ENCODE measurements at regions not wholly inside any gene's neighbourhood (a gene's known extent, or its start where the extent isn't known, plus 50 kb on each side); places are given as distances from the start of the nearest gene placed in this dataset.

DNA sequence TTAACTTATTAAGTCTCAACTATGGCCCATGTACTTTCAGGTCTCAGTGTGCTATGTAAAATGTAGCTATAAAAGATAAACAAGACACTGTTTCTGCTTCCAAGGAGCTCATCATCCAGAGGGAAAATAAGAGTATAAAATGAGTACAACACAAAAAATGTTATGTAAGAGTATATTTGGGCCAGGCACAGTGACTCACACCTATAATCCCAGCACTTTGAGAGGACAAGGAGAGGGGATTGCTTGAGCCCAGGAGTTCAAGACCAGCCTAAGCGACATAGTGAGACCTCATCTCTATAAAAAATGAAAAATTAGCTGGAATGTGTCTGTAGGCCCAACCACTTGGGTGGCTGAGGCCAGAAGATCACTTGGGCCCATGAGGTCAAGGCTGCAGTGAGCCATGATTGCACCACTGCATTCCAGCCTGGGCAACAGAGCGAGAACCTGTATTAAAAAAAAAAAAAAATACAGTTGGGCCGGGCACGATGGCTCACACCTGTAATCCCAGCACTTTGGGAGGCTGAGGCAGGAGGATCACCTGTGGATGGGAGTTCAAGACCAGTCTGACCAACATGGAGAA is 124.0 kb downstream of the EDN1 start:
- TF ChIP-seq, protein P1, sequence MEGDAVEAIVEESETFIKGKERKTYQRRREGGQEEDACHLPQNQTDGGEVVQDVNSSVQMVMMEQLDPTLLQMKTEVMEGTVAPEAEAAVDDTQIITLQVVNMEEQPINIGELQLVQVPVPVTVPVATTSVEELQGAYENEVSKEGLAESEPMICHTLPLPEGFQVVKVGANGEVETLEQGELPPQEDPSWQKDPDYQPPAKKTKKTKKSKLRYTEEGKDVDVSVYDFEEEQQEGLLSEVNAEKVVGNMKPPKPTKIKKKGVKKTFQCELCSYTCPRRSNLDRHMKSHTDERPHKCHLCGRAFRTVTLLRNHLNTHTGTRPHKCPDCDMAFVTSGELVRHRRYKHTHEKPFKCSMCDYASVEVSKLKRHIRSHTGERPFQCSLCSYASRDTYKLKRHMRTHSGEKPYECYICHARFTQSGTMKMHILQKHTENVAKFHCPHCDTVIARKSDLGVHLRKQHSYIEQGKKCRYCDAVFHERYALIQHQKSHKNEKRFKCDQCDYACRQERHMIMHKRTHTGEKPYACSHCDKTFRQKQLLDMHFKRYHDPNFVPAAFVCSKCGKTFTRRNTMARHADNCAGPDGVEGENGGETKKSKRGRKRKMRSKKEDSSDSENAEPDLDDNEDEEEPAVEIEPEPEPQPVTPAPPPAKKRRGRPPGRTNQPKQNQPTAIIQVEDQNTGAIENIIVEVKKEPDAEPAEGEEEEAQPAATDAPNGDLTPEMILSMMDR (IDR thresholded peaks at IDR 0.05), result no peak
- TF ChIP-seq EP300 (IDR thresholded peaks at IDR 0.05) (no peak), POLR2A (IDR thresholded peaks at IDR 0.05) (no peak), POLR2AphosphoS5 (IDR thresholded peaks at IDR 0.05) (no peak)

All from suprapubic skin (tissue), 4 donors.